Activated B cell treated with CpG ODN at 0.5 μM for 24 hours (primary cell): ENCODE measurements at regions not wholly inside any gene's neighbourhood (a gene's known extent, or its start where the extent isn't known, plus 50 kb on each side); places are given as distances from the start of the nearest gene placed in this dataset.

Experiments
- ATAC-seq: fragments of 200-7000 bp; cut with Tn5 transposase; one replicate; pipeline ENCODE4 v1.10.0; 2021; ENCODE audit warnings: low read depth, mild to moderate bottlenecking, moderate library complexity
- CTCF ChIA-PET: fragments of 350-600 bp; sonication (Branson Sonifier 250); formaldehyde crosslinking; loops from one replicate; lab custom pipeline; 2021; ENCODE audit warnings: antibody characterized with exemption; lab: Charles Lee
- POLR2A ChIA-PET: fragments of 350-600 bp; sonication (Branson Sonifier 250); formaldehyde crosslinking; loops from one replicate; lab custom pipeline; 2021; ENCODE audit warnings: antibody characterized with exemption; lab: Charles Lee
- DNase-seq: peaks from one replicate; pipeline ENCODE4 v3.0.0; 2022
- H3K27ac Mint-ChIP-seq: one replicate; pipeline ENCODE4 v1.8.0; 2020; ENCODE audit warnings: mixed read lengths
- H3K27me3 Mint-ChIP-seq: one replicate; pipeline ENCODE4 v1.8.0; 2021; ENCODE audit warnings: mixed read lengths
- H3K36me3 Mint-ChIP-seq: one replicate; pipeline ENCODE4 v1.8.0; 2021; ENCODE audit warnings: low read depth, mixed read lengths
- H3K4me1 Mint-ChIP-seq: one replicate; pipeline ENCODE4 v1.8.0; 2021; ENCODE audit warnings: mixed read lengths
- H3K4me3 Mint-ChIP-seq: one replicate; pipeline ENCODE4 v1.8.0; 2020; ENCODE audit warnings: mild to moderate bottlenecking, mixed read lengths
- H3K9me3 Mint-ChIP-seq: one replicate; pipeline ENCODE4 v1.8.0; 2020; ENCODE audit warnings: mixed read lengths
- CTCF ChIP-seq: fragments of 200-600 bp; IDR thresholded peaks from one replicate; pipeline ENCODE4 v1.8.0; 2022; ENCODE audit warnings: antibody characterized with exemption, mild to moderate bottlenecking
- intact Hi-C: fragments of 100-400 bp; cut with micrococcal nuclease; formaldehyde crosslinking; loops from one replicate; pipeline ENCODE4 v1.15.1; 2024

- peak overlapping the region; percentile 58 for H3K4me3 Mint-ChIP-seq
- H3K27ac Mint-ChIP-seq: peak overlapping the region; percentile 96
- ChIA-PET CTCF (interaction anchor here (2.4 to 3.9 kb wide), 2 partner anchors 11 to 49 kb away, joined by 13 to 16 read pairs; no protein-coding TSS in a partner anchor), POLR2A (interaction anchor here (0.6 to 22.7 kb wide), 8 partner anchors 9 to 757 kb away, joined by 3 to 704 read pairs (median 6); no protein-coding TSS in a partner anchor)
- no peak for TF ChIP-seq CTCF
- H3K27me3 Mint-ChIP-seq: no peaks in the 10 kb centered on the region
- peaks cover 3% of the 10 kb centered on the region for H3K36me3 Mint-ChIP-seq
- no peaks in the 10 kb centered on the region for H3K9me3 Mint-ChIP-seq
- no peak for DNase-seq
- intact Hi-C loops: loop anchor here (1.0 to 2.0 kb wide), 4 partner anchors 9 to 130 kb away; no protein-coding TSS in a partner anchor
- peaks cover 87% of the 10 kb centered on the region for H3K4me1 Mint-ChIP-seq
- ATAC-seq: peak; percentile 72
Observed at GRCh38 chr9:109918339-109919163, 138.6 kb downstream of the PALM2AKAP2 start.

GRCh38 chr9:109919736-109920408 lies 139.9 kb downstream of the PALM2AKAP2 start:
- TF ChIP-seq CTCF: no peak
- ChIA-PET CTCF (interaction anchor here (1.6 to 3.9 kb wide), 3 partner anchors 12 to 48 kb away, joined by 4 to 16 read pairs (median 13); no protein-coding TSS in a partner anchor), POLR2A (interaction anchor here (0.6 to 22.7 kb wide), 5 partner anchors 10 to 1090 kb away, joined by 3 to 704 read pairs (median 4); no protein-coding TSS in a partner anchor)
- Mint-ChIP-seq H3K4me3 (no peak overlapping the region), H3K4me1 (peaks cover 79% of the 10 kb centered on the region), H3K27ac (peak overlapping the region; percentile 85), H3K27me3 (no peaks in the 10 kb centered on the region), H3K36me3 (peaks cover 3% of the 10 kb centered on the region), H3K9me3 (no peaks in the 10 kb centered on the region)
- ATAC-seq (no peak), DNase-seq (no peak)
- intact Hi-C loops: loop anchor here (2.0 kb wide), 1 partner anchor 129 kb away; no protein-coding TSS in a partner anchor

- TF ChIP-seq CTCF: no peak
- Mint-ChIP-seq H3K27me3 (no peaks in the 10 kb centered on the region), H3K36me3 (peaks cover 3% of the 10 kb centered on the region), H3K27ac (peak overlapping the region; percentile 41), H3K4me3 (no peak overlapping the region), H3K4me1 (peaks cover 75% of the 10 kb centered on the region), H3K9me3 (no peaks in the 10 kb centered on the region)
- DNase-seq: no peak
- ChIA-PET POLR2A (interaction anchor here (0.5 to 22.7 kb wide), 6 partner anchors 12 to 220 kb away, joined by 3 to 704 read pairs (median 4); no protein-coding TSS in a partner anchor), CTCF (interaction anchor here (1.0 to 1.5 kb wide), 3 partner anchors 19 to 44 kb away, joined by 3 to 7 read pairs (median 3); no protein-coding TSS in a partner anchor)
- intact Hi-C loops: no loop called here
- ATAC-seq: no peak
Observed at GRCh38 chr9:109922617-109923470, 142.8 kb downstream of the PALM2AKAP2 start.

GRCh38 chr9:109923471-109923760 lies 143.4 kb downstream of the PALM2AKAP2 start:
- no peak overlapping the region for H3K27ac Mint-ChIP-seq
- POLR2A ChIA-PET: interaction anchor here (0.7 to 22.7 kb wide), 3 partner anchors 12 to 47 kb away, joined by 3 to 704 read pairs (median 5); no protein-coding TSS in a partner anchor
- no peaks in the 10 kb centered on the region for H3K27me3 Mint-ChIP-seq
- no peak for DNase-seq
- ATAC-seq: no peak
- H3K9me3 Mint-ChIP-seq: no peaks in the 10 kb centered on the region
- peaks cover 3% of the 10 kb centered on the region for H3K36me3 Mint-ChIP-seq
- CTCF ChIA-PET: interaction anchor here (1.1 kb wide), 1 partner anchor 43 kb away, joined by 3 read pairs; no protein-coding TSS in a partner anchor
- TF ChIP-seq CTCF: no peak
- intact Hi-C loops: no loop called here
- H3K4me3 Mint-ChIP-seq: no peak overlapping the region
- H3K4me1 Mint-ChIP-seq: peaks cover 71% of the 10 kb centered on the region
